Liver (tissue), 8 donors: ENCODE measurements at regions not wholly inside any gene's neighbourhood (a gene's known extent, or its start where the extent isn't known, plus 50 kb on each side); places are given as distances from the start of the nearest gene placed in this dataset.
"Not testable (repeated sequence)": the region's sequence is repeated elsewhere in the genome, so short reads cannot be mapped to it uniquely, and the experiment has no call there.

ENCODE experiments used
- DNase-seq: peaks from one replicate; pipeline ENCODE4 v3.0.0-alpha.2; 2017; ENCODE audit warnings: low spot score
- H3K27ac ChIP-seq, 2 donors: one replicate each; pipeline ENCODE4 v1.7.0; 2013; ENCODE audit warnings: inconsistent platforms in 2 of 2, low read length in 2 of 2, control low read depth in 1 of 2, low read depth in 1 of 2, mild to moderate bottlenecking in 1 of 2
- H3K27me3 ChIP-seq, 4 donors: one replicate each; pipeline versions ENCODE4 v1.6.1 to v1.7.0; 2013; ENCODE audit warnings: low read length in 3 of 4, inconsistent platforms in 1 of 4, mild to moderate bottlenecking in 1 of 4, moderate library complexity in 1 of 4; ENCODE audit not compliant: control insufficient read depth in 4 of 4, insufficient read depth in 4 of 4
- H3K36me3 ChIP-seq, 4 donors: one replicate each; pipeline versions ENCODE4 v1.6.1 to v1.7.0; 2013; ENCODE audit warnings: low read length in 3 of 4, mild to moderate bottlenecking in 3 of 4, low read depth in 1 of 4, moderate library complexity in 1 of 4; ENCODE audit not compliant: control insufficient read depth in 4 of 4, insufficient read depth in 3 of 4
- H3K4me1 ChIP-seq, 4 donors: one replicate each; pipeline versions ENCODE4 v1.6.1 to v1.7.0; 2013; ENCODE audit warnings: low read length in 3 of 4, mild to moderate bottlenecking in 3 of 4, moderate library complexity in 1 of 4; ENCODE audit not compliant: control insufficient read depth in 4 of 4, insufficient read depth in 4 of 4
- H3K4me3 ChIP-seq, 3 donors: one replicate each; pipeline versions ENCODE4 v1.6.1 to v1.7.0; 2013; ENCODE audit warnings: low read length in 3 of 3, control low read depth in 1 of 3, low read depth in 1 of 3, mild to moderate bottlenecking in 1 of 3
- H3K9ac ChIP-seq, 2 donors: one replicate each; pipeline ENCODE4 v1.7.0; 2013; ENCODE audit warnings: low read length in 2 of 2, mild to moderate bottlenecking in 2 of 2, moderate library complexity in 2 of 2, control low read depth in 1 of 2, low read depth in 1 of 2
- H3K9me3 ChIP-seq, 4 donors: one replicate each; pipeline versions ENCODE4 v1.6.1 to v1.7.0; 2013; ENCODE audit warnings: low read length in 3 of 4; ENCODE audit not compliant: control insufficient read depth in 4 of 4
- ATF3 ChIP-seq: IDR thresholded peaks from 2 replicates; pipeline ENCODE4 v1.6.1; 2016; ENCODE audit warnings: antibody characterized with exemption
- CTCF ChIP-seq: fragments of 150-350 bp; IDR thresholded peaks from 2 replicates; pipeline ENCODE4 v1.5.1; 2017; ENCODE audit warnings: improper control_type of control experiment, low read depth, low read length; ENCODE audit not compliant: missing input control
- EGR1 ChIP-seq, 2 donors: IDR thresholded peaks; 2 replicates each; pipeline ENCODE4 v1.6.1; 2016 to 2018; ENCODE audit warnings: antibody characterized with exemption in 2 of 2, low read depth in 2 of 2
- FOXA1 ChIP-seq: IDR thresholded peaks from 2 replicates; pipeline ENCODE4 v1.6.1; 2016; ENCODE audit warnings: antibody characterized with exemption
- FOXA2 ChIP-seq: IDR thresholded peaks from 2 replicates; pipeline ENCODE4 v1.6.1; 2016; ENCODE audit warnings: antibody characterized with exemption
- GABPA ChIP-seq, 2 donors: IDR thresholded peaks in 1 of 2; conservative IDR thresholded peaks in 1 of 2; 2 replicates each; pipeline ENCODE4 v1.6.1; 2016; ENCODE audit warnings: antibody characterized with exemption in 2 of 2, mild to moderate bottlenecking in 1 of 2, moderate library complexity in 1 of 2
- HNF4A ChIP-seq, 2 donors: conservative IDR thresholded peaks; 2 replicates each; pipeline ENCODE4 v1.6.1; 2016; ENCODE audit warnings: antibody characterized with exemption in 2 of 2, mild to moderate bottlenecking in 2 of 2
- HNF4G ChIP-seq: IDR thresholded peaks from 2 replicates; pipeline ENCODE4 v1.6.1; 2016; ENCODE audit warnings: antibody characterized with exemption
- JUND ChIP-seq, 2 donors: IDR thresholded peaks; 2 replicates each; pipeline ENCODE4 v1.6.1; 2016; ENCODE audit warnings: antibody characterized with exemption in 2 of 2
- MAX ChIP-seq: IDR thresholded peaks from 2 replicates; pipeline ENCODE4 v1.6.1; 2016; ENCODE audit warnings: antibody characterized with exemption
- NR2F2 ChIP-seq: IDR thresholded peaks from 2 replicates; pipeline ENCODE4 v1.6.1; 2016; ENCODE audit warnings: antibody characterized with exemption
- RAD21 ChIP-seq, 2 donors: IDR thresholded peaks; 2 replicates each; pipeline ENCODE4 v1.6.1; 2016; ENCODE audit warnings: antibody characterized with exemption in 2 of 2, mild to moderate bottlenecking in 2 of 2
- REST ChIP-seq: IDR thresholded peaks from 2 replicates; pipeline ENCODE4 v1.6.1; 2016; ENCODE audit warnings: antibody characterized with exemption, mild to moderate bottlenecking
- RXRA ChIP-seq, 2 donors: IDR thresholded peaks; 2 replicates each; pipeline ENCODE4 v1.6.1; 2017 to 2018; ENCODE audit warnings: antibody characterized with exemption in 2 of 2, mild to moderate bottlenecking in 1 of 2
- SP1 ChIP-seq: IDR thresholded peaks from 2 replicates; pipeline ENCODE4 v1.6.1; 2018; ENCODE audit warnings: antibody characterized with exemption, mild to moderate bottlenecking
- TAF1 ChIP-seq: conservative IDR thresholded peaks from 2 replicates; pipeline ENCODE4 v1.6.1; 2016; ENCODE audit warnings: antibody characterized with exemption, mild to moderate bottlenecking
- YY1 ChIP-seq: IDR thresholded peaks from 2 replicates; pipeline ENCODE4 v1.6.1; 2016; ENCODE audit warnings: antibody characterized with exemption, mild to moderate bottlenecking
- ZBTB33 ChIP-seq: IDR thresholded peaks from 2 replicates; pipeline ENCODE4 v1.6.1; 2016; ENCODE audit warnings: antibody characterized with exemption
- WGBS: extraction: QIAGEN DNeasy Blood & Tissue Kit; methylation state at CpG from one replicate; pipeline ENCODE4 v1.1.7; 2013; 5-methylcytosine and 5-hydroxymethylcytosine counted together
- donor health status: healthy.
- donor health status: healthy.
- donor health status: healthy.
- donor health status: healthy.
- donor health status: healthy.

GRCh38 chr3:139189943-139190342, 145.3 kb upstream of the PRR23C start:
- no peak overlapping the region for H3K9ac ChIP-seq
- WGBS = 97% methylated on average over 5 of the region's 5 CpGs
- H3K27ac ChIP-seq = no peak overlapping the region
- no peak overlapping the region for H3K4me3 ChIP-seq
- H3K9me3 ChIP-seq = no peaks in the 10 kb centered on the region
- no peaks in the 10 kb centered on the region for H3K4me1 ChIP-seq
- no peak for TF ChIP-seq JUND (IDR thresholded peaks at IDR 0.05)
- no peak for TF ChIP-seq TAF1
- TF ChIP-seq EGR1 (IDR thresholded peaks at IDR 0.05; ENCODE audit: low read depth in 2 of 2) = no peak
- TF ChIP-seq SP1 = no peak
- no peak for TF ChIP-seq FOXA2
- TF ChIP-seq GABPA (IDR thresholded peaks at IDR 0.05 in 1 of 2, conservative IDR thresholded peaks at IDR 0.05 in 1 of 2) = no peak
- TF ChIP-seq CTCF = no peak
- no peak for TF ChIP-seq ZBTB33
- no peak for TF ChIP-seq HNF4G
- no peak for TF ChIP-seq REST
- no peak for TF ChIP-seq RXRA (IDR thresholded peaks at IDR 0.05)
- no peak for TF ChIP-seq HNF4A (conservative IDR thresholded peaks at IDR 0.05)
- no peak for TF ChIP-seq YY1
- no peak for TF ChIP-seq MAX
- TF ChIP-seq NR2F2 = no peak
- TF ChIP-seq FOXA1 = no peak
- no peak for TF ChIP-seq ATF3
- TF ChIP-seq RAD21 (IDR thresholded peaks at IDR 0.05) = no peak
- no peaks in the 10 kb centered on the region for H3K36me3 ChIP-seq
- no peak for DNase-seq
- no peaks in the 10 kb centered on the region for H3K27me3 ChIP-seq

GRCh38 chr3:139194421-139194820, 149.4 kb upstream of the MRPS22 start:
- 50% methylated on average over 2 of the region's 5 CpGs for whole genome bisulfite sequencing
- DNase-seq, H3K27me3 ChIP-seq, H3K9ac ChIP-seq, H3K4me3 ChIP-seq, H3K36me3 ChIP-seq, H3K4me1 ChIP-seq, H3K9me3 ChIP-seq, H3K27ac ChIP-seq: not testable (repeated sequence)

- 79% methylated on average over 10 of the region's 10 CpGs for WGBS
- not testable (repeated sequence) for DNase-seq, H3K9ac ChIP-seq, H3K4me3 ChIP-seq, H3K27ac ChIP-seq, H3K9me3 ChIP-seq, H3K36me3 ChIP-seq, H3K27me3 ChIP-seq
- peaks cover 2 to 16% (median 13%) of the 10 kb centered on the region in 4 donors for H3K4me1 ChIP-seq
Observed at GRCh38 chr3:139196146-139196545, 147.7 kb upstream of the MRPS22 start.
